ENCODE measurements at regions not wholly inside any gene's neighbourhood (a gene's known extent, or its start where the extent isn't known, plus 50 kb on each side); places are given as distances from the start of the nearest gene placed in this dataset.
"Not testable (repeated sequence)": the region's sequence is repeated elsewhere in the genome, so short reads cannot be mapped to it uniquely, and the experiment has no call there.

DNA sequence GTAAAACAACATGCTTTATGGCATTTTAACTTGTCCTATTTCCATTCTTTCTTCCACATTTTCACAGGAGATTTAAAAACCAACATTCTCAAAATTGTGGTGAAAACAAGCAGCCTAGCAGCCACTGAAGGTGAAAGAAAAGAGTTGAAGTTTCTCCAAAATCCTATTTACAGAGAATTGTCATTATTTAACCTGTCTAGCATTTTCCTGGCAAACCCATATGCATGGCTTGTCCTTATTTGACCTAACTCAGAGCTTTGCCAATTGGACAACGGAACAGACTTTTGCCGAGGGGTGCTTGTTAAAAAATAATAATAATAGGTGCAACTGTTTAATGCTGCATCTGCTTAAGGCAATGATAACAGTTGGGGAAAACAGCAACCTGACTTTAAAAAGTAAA is 80.4 kb upstream of the PCSK5 start:
- H3K27ac ChIP-seq (ENCODE audit: low read length), result no peak overlapping the region
- no peaks in the 10 kb centered on the region for H3K36me3 Mint-ChIP-seq
- no peaks in the 10 kb centered on the region for H3K4me1 Mint-ChIP-seq
- DNase-seq, result no peak
- peaks cover 5 to 8% of the 10 kb centered on the region in 2 donors for H3K9me3 Mint-ChIP-seq
- no peak overlapping the region for H3K4me3 ChIP-seq (ENCODE audit: low read length)
- 100% methylated on average over 2 of the region's 2 CpGs for WGBS (ENCODE audit: insufficient coverage)
- ATAC-seq, result no peak
- no peaks in the 10 kb centered on the region for H3K36me3 ChIP-seq (ENCODE audit: control insufficient read depth, insufficient read depth, low read length)
- H3K27me3 ChIP-seq (ENCODE audit: control insufficient read depth, insufficient read depth, low read length), result no peaks in the 10 kb centered on the region
- no peak overlapping the region for H3K27ac Mint-ChIP-seq
- no peak overlapping the region for H3K4me3 Mint-ChIP-seq
- TF ChIP-seq, protein P1, sequence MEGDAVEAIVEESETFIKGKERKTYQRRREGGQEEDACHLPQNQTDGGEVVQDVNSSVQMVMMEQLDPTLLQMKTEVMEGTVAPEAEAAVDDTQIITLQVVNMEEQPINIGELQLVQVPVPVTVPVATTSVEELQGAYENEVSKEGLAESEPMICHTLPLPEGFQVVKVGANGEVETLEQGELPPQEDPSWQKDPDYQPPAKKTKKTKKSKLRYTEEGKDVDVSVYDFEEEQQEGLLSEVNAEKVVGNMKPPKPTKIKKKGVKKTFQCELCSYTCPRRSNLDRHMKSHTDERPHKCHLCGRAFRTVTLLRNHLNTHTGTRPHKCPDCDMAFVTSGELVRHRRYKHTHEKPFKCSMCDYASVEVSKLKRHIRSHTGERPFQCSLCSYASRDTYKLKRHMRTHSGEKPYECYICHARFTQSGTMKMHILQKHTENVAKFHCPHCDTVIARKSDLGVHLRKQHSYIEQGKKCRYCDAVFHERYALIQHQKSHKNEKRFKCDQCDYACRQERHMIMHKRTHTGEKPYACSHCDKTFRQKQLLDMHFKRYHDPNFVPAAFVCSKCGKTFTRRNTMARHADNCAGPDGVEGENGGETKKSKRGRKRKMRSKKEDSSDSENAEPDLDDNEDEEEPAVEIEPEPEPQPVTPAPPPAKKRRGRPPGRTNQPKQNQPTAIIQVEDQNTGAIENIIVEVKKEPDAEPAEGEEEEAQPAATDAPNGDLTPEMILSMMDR (IDR thresholded peaks at IDR 0.05), result no peak
- no peaks in the 10 kb centered on the region for H3K4me1 ChIP-seq (ENCODE audit: control insufficient read depth, insufficient read depth, low read length)
- H3K27me3 Mint-ChIP-seq (ENCODE audit: low read depth in 2 of 2), result no peaks in the 10 kb centered on the region
- no peaks in the 10 kb centered on the region for H3K9me3 ChIP-seq (ENCODE audit: control insufficient read depth, insufficient read depth, low read length)
- intact Hi-C loops (cut with micrococcal nuclease), result no loop called here

DNA sequence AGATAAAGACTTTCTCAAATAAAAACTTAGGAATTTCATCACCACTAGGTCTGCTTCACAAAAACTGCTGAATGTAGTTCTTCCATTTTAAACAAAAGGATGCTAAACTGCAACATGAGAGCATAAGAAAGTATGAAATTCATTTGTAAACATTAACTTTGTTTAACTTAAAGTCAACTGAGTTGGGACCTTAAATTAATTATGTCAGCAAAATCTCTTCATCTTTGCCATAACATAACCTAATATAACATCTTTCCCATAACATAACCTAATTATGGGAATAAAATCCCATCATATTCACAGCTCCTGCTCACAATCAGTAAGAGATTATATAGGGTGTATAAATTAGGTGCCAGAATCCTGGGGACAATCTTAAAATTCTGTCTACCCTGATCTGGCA is 78.8 kb upstream of the PCSK5 start:
- TF ChIP-seq, protein P1 (IDR thresholded peaks at IDR 0.05), result no peak
- no peaks in the 10 kb centered on the region for H3K27me3 Mint-ChIP-seq (ENCODE audit: low read depth in 2 of 2)
- no peak overlapping the region for H3K4me3 ChIP-seq (ENCODE audit: low read length)
- no peaks in the 10 kb centered on the region for H3K9me3 ChIP-seq (ENCODE audit: control insufficient read depth, insufficient read depth, low read length)
- peaks cover 5 to 8% of the 10 kb centered on the region in 2 donors for H3K9me3 Mint-ChIP-seq
- no peaks in the 10 kb centered on the region for H3K36me3 ChIP-seq (ENCODE audit: control insufficient read depth, insufficient read depth, low read length)
- H3K4me1 Mint-ChIP-seq, result no peaks in the 10 kb centered on the region
- DNase-seq (no peak), ATAC-seq (no peak)
- no peaks in the 10 kb centered on the region for H3K36me3 Mint-ChIP-seq
- no peaks in the 10 kb centered on the region for H3K27me3 ChIP-seq (ENCODE audit: control insufficient read depth, insufficient read depth, low read length)
- H3K4me3 Mint-ChIP-seq, result no peak overlapping the region
- intact Hi-C loops (cut with micrococcal nuclease), result no loop called here
- H3K4me1 ChIP-seq (ENCODE audit: control insufficient read depth, insufficient read depth, low read length), result no peaks in the 10 kb centered on the region
- no peak overlapping the region for H3K27ac Mint-ChIP-seq
- no peak overlapping the region for H3K27ac ChIP-seq (ENCODE audit: low read length)

GRCh38 chr9:75812141-75812540 is 78.3 kb upstream of the PCSK5 start:
- Histone ChIP-seq H3K4me3 (ENCODE audit: low read length) (no peak overlapping the region), H3K4me1 (ENCODE audit: control insufficient read depth, insufficient read depth, low read length) (no peaks in the 10 kb centered on the region), H3K27me3 (ENCODE audit: control insufficient read depth, insufficient read depth, low read length) (no peaks in the 10 kb centered on the region), H3K9me3 (ENCODE audit: control insufficient read depth, insufficient read depth, low read length) (no peaks in the 10 kb centered on the region), H3K36me3 (ENCODE audit: control insufficient read depth, insufficient read depth, low read length) (no peaks in the 10 kb centered on the region), H3K27ac (ENCODE audit: low read length) (no peak overlapping the region)
- TF ChIP-seq, protein P1 (IDR thresholded peaks at IDR 0.05), result no peak
- no peaks in the 10 kb centered on the region for H3K36me3 Mint-ChIP-seq
- no peak for DNase-seq
- 100% methylated on average over 1 of the region's 2 CpGs for WGBS (ENCODE audit: insufficient coverage)
- no peaks in the 10 kb centered on the region for H3K4me1 Mint-ChIP-seq
- intact Hi-C loops (cut with micrococcal nuclease), result no loop called here
- no peaks in the 10 kb centered on the region for H3K27me3 Mint-ChIP-seq (ENCODE audit: low read depth in 2 of 2)
- peaks cover 5 to 8% of the 10 kb centered on the region in 2 donors for H3K9me3 Mint-ChIP-seq
- no peak for ATAC-seq
- H3K27ac Mint-ChIP-seq, result no peak overlapping the region
- H3K4me3 Mint-ChIP-seq, result no peak overlapping the region

DNA sequence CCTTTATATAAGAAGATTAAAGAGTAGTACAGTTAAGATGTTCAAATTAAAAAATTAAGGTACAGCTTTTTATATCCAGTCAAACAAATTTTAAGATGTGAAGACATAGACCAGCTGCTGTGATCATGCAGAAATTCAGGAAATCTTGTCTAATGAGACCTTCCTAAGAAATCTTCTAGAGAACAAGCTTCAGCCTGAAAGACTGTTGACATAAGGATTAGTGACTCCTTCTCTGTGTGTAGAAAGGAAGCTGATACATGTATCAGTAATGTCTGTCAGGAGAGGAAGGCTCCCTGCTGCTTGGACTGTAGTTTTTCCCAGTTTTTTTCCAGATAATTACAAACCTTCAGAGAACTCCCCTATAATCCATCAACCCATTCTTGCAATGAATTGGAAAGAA is 75.8 kb upstream of the PCSK5 start:
- TF ChIP-seq, protein P1 (IDR thresholded peaks at IDR 0.05), result no peak
- Mint-ChIP-seq H3K36me3 (no peaks in the 10 kb centered on the region), H3K4me1 (no peaks in the 10 kb centered on the region), H3K27ac (no peak overlapping the region), H3K4me3 (no peak overlapping the region), H3K27me3 (ENCODE audit: low read depth in 2 of 2) (no peaks in the 10 kb centered on the region), H3K9me3 (peaks cover 5 to 11% of the 10 kb centered on the region in 2 donors)
- Histone ChIP-seq H3K27me3 (ENCODE audit: control insufficient read depth, insufficient read depth, low read length) (no peaks in the 10 kb centered on the region), H3K4me3 (ENCODE audit: low read length) (no peak overlapping the region), H3K27ac (ENCODE audit: low read length) (no peak overlapping the region), H3K4me1 (ENCODE audit: control insufficient read depth, insufficient read depth, low read length) (no peaks in the 10 kb centered on the region), H3K9me3 (ENCODE audit: control insufficient read depth, insufficient read depth, low read length) (no peaks in the 10 kb centered on the region), H3K36me3 (ENCODE audit: control insufficient read depth, insufficient read depth, low read length) (no peaks in the 10 kb centered on the region)
- intact Hi-C loops (cut with micrococcal nuclease), result no loop called here
- no peak for DNase-seq
- ATAC-seq, result no peak

DNA sequence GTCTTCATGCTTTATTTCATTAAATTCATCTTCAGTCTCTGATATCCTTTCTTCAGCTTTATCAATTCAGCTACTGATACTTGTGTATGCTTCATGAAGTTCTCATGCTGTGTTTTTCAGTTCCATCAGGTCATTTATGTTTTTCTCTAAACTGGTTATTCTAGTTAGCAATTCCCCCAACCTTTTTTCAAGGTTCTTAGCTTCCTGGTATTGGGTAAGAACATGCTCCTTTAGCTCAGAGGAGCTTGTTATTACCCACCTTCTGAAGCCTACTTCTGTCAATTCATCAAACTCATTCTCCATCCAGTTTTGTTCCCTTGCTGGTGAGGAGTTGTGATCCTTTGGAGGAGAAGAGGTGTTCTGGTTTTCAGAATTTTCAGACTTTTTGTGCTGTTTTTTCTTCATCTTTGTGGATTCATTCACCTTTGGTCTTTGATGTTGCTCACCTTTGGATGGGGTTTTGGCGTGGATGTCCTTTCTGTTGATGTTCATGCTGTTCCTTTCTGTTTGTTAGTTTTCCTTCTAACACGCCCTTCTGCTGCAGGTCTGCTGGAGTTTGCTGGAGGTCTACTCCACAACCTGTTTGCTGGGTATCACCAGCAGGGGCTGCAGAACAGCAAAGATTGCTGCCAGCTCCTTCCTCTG is 69.9 kb upstream of the PCSK5 start:
- DNase-seq; H3K27ac ChIP-seq (ENCODE audit: low read length); H3K4me3 Mint-ChIP-seq; H3K27me3 ChIP-seq (ENCODE audit: control insufficient read depth, insufficient read depth, low read length); H3K27ac Mint-ChIP-seq; H3K4me3 ChIP-seq (ENCODE audit: low read length); intact Hi-C loops (cut with micrococcal nuclease); H3K9me3 ChIP-seq (ENCODE audit: control insufficient read depth, insufficient read depth, low read length); H3K36me3 ChIP-seq (ENCODE audit: control insufficient read depth, insufficient read depth, low read length); H3K4me1 ChIP-seq (ENCODE audit: control insufficient read depth, insufficient read depth, low read length); H3K27me3 Mint-ChIP-seq (ENCODE audit: low read depth in 2 of 2); ATAC-seq; H3K36me3 Mint-ChIP-seq; H3K9me3 Mint-ChIP-seq; H3K4me1 Mint-ChIP-seq: not testable (repeated sequence)
- WGBS (ENCODE audit: insufficient coverage), result 86% methylated on average over 2 of the region's 2 CpGs

All from natural killer cell (primary cell).